ENCODE measurements at regions not wholly inside any gene's neighbourhood (a gene's known extent, or its start where the extent isn't known, plus 50 kb on each side); places are given as distances from the start of the nearest gene placed in this dataset.
"Not testable (repeated sequence)": the region's sequence is repeated elsewhere in the genome, so short reads cannot be mapped to it uniquely, and the experiment has no call there.

- no peak for DNase-seq (ENCODE audit: low read depth in 2 of 2)
These were observed 190.3 kb upstream of the TAB2 start for GRCh38 chr6:149127212-149127611.

- no peak for DNase-seq (ENCODE audit: low read depth in 2 of 2)
These were observed 188.9 kb upstream of the TAB2 start for GRCh38 chr6:149128489-149129145.

DNA sequence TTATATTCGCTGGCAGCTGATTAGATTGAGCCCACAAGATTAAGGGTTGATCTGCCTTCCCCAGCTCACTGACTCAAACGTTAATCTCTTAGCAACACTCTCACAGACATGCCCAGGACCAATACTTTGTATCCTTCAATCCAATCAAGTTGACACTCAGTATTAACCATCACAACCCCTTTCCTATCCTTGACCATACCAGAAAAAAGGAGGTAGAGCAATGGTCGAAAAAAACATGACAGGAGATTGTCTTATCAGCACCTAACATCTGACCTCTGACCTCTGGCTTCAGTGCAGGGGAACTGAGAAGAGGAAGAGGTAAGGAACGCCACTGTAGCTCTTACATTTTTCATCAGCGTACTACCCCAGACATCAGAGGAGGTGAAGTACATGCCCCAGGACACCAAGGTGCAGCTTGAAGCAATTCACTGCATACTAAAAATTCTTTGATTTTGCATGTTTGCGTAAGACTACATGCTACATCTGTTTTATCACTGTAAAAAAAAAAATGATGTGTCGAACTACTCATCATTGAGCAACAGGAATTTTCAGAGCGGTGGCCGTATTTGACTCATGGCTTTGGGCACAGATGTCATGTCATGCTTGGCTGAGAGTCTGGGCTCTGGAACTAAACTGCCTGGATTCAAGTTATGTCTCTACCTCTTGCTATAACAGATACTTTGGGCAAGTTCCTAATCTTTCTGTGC lies 188.0 kb upstream of the TAB2 start:
- DNase-seq (ENCODE audit: low read depth in 2 of 2): no peak

DNA sequence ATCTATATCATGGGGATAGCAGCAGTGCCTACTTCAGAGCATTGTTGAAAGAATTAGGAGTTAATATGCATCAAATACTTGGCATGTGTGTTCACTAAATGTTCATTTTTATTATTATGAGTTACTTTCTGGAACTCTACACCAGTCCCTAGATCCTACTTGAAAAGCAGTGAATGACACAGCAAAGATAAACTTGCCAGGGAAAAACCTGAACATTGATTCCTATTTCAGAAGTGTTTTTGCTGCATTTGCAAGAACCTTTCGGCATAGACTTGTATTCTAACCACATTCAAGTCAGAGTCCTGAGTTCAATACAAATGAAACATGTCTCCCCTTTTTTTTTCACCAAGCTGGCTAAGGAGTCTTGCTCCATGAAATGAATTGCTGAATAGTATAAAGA lies 187.4 kb upstream of the TAB2 start:
- DNase-seq (ENCODE audit: low read depth in 2 of 2): no peak

- DNase-seq (ENCODE audit: low read depth in 2 of 2): no peak
These were observed 187.0 kb upstream of the TAB2 start for GRCh38 chr6:149130508-149130907.

DNA sequence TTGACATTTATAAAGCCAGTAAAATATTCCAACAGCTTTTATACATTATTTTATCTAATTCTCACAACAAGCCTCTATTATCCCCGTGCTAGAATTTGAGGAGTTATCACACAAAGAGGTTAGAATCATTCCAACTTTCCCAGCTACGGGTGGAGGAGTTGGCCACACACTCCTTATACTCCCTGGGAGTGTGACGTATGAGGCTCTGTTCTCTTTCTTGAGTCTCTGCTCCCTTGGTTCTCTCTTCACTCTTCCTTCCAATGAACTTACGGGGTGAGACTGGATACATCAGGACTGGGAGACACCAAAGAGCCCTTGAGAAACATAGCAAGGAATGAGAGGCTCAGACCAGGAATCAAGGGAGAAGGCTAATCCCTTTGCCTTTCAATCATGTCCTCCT lies 185.6 kb upstream of the TAB2 start:
- DNase-seq (ENCODE audit: low read depth in 2 of 2): no peak

- DNase-seq (ENCODE audit: low read depth in 2 of 2): no peak
These were observed 185.2 kb upstream of the TAB2 start for GRCh38 chr6:149132336-149132735.

DNA sequence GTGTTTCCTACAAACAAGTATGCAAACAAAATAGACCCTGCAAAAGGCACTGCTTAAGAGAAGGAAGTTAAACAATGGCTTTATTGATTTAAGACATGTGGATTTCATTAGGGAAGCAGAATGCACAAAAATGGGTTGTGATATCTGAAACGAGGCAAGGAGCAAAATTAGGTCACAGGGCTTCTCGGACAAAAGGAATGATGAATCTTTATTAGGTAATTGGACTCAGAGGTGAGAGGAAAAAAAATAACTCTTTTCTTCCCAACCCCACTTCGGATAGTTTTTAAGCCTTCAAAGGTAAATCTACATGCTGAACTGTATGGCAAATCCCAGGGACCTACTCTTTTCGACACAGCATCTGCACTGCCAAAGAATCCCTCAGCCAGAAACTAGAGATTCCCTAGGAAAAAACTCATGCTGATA lies 183.0 kb upstream of the TAB2 start:
- no peak for DNase-seq (ENCODE audit: low read depth in 2 of 2)

DNA sequence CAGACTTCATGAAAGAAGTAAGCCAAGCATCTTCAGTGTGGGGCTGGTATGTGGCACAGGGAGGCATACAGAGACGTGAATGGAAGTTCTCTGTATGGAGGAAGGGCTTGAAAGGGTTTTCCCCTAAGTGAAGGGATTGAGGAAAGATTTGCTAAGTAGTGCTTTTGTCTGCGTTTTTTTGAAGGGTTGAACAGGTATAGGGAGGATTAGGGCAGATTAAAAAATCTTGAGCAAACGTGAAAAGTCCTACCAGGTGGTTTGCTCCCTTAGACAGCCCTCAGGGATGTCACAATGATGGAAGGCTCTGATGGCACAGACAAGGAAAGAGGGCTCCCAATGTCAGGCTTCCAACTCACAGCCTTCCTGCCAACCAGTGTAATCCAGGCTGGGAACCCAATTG lies 181.7 kb upstream of the TAB2 start:
- no peak for DNase-seq (ENCODE audit: low read depth in 2 of 2)

GRCh38 chr6:149136273-149136912 lies 181.1 kb upstream of the TAB2 start:
- no peak for DNase-seq (ENCODE audit: low read depth in 2 of 2)

- no peak for DNase-seq (ENCODE audit: low read depth in 2 of 2)
These were observed 180.6 kb upstream of the TAB2 start for GRCh38 chr6:149136913-149137286.

GRCh38 chr6:149137594-149137993 lies 179.9 kb upstream of the TAB2 start:
- DNase-seq (ENCODE audit: low read depth in 2 of 2): no peak

- no peak for DNase-seq (ENCODE audit: low read depth in 2 of 2)
These were observed 179.4 kb upstream of the TAB2 start for GRCh38 chr6:149138089-149138488.

- DNase-seq (ENCODE audit: low read depth in 2 of 2): no peak
These were observed 178.7 kb upstream of the TAB2 start for GRCh38 chr6:149138699-149139294.

GRCh38 chr6:149139782-149140136 lies 177.8 kb upstream of the TAB2 start:
- DNase-seq (ENCODE audit: low read depth in 2 of 2): no peak

DNA sequence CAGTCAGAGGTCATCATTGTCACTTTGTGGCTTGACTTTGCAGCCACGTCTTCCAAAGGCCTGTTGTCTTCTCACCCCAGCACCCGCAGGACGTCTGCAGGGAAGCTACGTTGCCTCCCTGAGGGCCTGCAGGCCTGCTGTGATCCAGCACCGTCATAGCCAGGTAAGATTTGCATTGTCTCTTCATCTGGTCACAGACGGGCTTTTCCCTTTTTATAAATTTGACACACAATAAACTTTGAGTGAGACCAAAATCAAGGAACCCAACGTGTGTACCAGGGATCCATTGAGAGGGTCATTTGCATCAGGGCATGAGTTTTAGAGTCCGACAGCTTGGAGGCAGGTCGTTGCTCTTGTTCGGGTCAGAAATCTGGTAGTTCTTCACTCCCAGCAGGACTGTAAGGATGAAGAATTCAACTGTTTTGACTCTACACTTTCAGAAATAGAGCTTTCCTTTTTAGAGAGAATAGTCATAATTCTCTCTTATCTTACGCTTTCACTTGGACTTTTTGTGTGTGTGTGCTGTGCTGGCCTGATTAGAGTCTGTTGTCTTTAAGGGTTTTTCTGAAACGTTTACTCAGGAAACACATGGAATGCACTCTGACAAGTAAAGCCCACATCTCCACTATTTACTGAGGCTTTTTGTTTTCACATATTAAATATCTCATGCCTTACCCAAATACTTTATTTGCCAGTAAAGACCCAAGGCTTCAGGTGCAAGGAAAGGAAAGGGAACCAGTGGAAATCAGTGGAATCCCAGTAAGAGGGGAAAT lies 177.2 kb upstream of the TAB2 start:
- no peak for DNase-seq (ENCODE audit: low read depth in 2 of 2)

DNA sequence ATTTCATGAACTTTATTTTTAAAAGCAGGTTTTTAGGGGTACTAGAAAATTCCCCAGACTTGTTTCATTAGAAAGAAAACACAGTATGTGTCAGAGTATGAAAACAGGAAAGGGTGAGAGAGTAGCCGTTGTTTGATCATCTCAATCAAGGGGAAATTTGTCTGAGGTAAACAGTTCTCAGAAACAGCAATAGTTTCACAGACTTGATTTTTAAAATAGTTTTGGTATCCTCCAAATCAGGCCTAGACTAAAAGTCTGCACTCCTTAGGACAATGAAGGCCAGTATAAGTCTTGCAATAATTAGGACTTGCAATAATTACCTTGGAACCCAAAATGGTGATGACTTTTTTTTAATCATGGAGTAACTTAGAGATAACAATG lies 176.6 kb upstream of the TAB2 start:
- no peak for DNase-seq (ENCODE audit: low read depth in 2 of 2)

- no peak for DNase-seq (ENCODE audit: low read depth in 2 of 2)
These were observed 174.5 kb upstream of the TAB2 start for GRCh38 chr6:149142924-149143429.

- DNase-seq (ENCODE audit: low read depth in 2 of 2): not testable (repeated sequence)
These were observed 171.7 kb upstream of the TAB2 start for GRCh38 chr6:149145800-149146199.

DNA sequence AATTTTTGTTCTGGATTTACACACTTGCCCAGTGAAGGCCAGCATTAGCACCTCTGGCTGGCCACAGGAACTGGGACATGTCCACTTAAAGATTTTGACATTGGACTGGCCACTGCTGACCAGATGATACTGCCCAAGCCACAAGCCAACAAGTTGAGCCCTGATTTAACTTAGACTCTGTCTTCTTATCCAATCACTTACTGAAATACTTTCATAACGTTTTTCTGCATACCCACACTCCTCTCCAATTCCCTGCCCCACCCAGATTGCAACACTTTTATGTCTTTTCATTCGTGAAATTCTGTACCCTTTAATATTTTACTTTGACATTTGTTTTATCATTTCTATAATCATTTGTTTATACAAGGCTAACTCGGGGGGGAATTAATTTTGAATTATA lies 170.3 kb upstream of the TAB2 start:
- DNase-seq (ENCODE audit: low read depth in 2 of 2): no peak

DNA sequence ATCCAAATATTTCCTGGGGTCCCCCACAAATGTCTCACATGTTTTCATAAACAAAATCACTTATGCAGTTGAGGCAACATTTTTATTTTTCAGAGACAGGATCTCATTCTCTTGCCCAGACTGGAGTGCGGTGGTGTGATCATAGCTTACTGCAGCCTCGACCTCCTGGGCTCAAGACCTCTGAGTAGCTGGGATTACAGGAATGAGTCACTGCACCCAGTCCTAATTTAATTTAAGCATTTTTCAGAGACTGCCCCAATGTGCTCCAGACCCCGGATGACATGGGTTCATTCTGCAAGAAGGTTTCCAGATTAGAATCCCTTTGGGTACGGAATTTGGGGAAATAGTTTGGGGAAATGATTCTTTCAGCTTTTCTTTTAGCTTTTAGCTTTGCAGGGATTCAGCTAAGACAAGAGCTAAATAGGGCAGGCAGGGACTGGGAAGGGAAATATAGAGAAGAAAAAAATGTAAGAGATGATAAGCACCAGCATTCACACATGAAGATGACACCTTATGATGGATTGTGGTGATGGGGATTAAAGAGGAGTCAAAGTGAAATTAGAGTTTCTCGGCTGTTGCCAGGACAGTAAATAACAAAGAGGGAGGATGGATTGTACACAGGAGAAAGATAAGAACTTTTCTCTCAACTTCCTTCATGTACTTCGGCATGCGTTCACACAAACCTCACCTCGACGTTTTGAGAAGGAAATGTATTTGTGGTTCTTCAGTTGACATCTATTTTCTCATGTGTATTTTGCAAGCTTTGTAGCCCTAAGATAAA lies 169.4 kb upstream of the TAB2 start:
- DNase-seq (ENCODE audit: low read depth in 2 of 2): no peak
